NCI-H1694 (cell line): ENCODE measurements at regions not wholly inside any gene's neighbourhood (a gene's known extent, or its start where the extent isn't known, plus 50 kb on each side); places are given as distances from the start of the nearest gene placed in this dataset.

Source experiments
- DNase-seq: peaks from one replicate; lab custom pipeline; 2025; lab: John Stamatoyannopoulos, UW

GRCh38 chr11:70796648-70797227, 398.4 kb downstream of the CTTN start:
- DNase-seq = no peak

GRCh38 chr11:70798296-70798695, 400.0 kb downstream of the CTTN start:
- no peak for DNase-seq

- no peak for DNase-seq
Observed at GRCh38 chr11:70799386-70799785, 401.1 kb downstream of the CTTN start.

DNA sequence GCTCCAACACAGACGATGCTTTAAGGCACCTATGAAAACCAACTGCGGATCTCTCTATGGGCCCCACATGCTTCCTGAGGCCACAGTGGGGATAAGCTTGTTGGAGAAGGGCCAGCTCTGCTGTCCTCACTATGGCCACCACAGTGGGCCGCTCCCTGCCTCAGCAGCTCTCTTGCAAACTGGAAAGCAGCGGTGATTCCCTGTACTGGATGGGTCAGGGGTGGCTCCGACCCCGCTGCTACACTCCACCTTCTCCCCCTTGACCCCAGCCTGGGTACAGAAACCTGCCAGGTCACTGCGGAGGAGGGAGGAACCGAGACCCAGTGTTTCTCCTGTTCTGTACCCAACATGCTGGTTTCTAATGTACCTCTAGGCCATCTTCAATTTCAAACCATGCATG, 403.9 kb downstream of the CTTN start:
- DNase-seq = no peak

- DNase-seq = no peak
Observed at GRCh38 chr11:70804139-70804837, 406.0 kb downstream of the CTTN start.

- no peak for DNase-seq
Observed at GRCh38 chr11:70805243-70805642, 406.9 kb downstream of the CTTN start.

DNA sequence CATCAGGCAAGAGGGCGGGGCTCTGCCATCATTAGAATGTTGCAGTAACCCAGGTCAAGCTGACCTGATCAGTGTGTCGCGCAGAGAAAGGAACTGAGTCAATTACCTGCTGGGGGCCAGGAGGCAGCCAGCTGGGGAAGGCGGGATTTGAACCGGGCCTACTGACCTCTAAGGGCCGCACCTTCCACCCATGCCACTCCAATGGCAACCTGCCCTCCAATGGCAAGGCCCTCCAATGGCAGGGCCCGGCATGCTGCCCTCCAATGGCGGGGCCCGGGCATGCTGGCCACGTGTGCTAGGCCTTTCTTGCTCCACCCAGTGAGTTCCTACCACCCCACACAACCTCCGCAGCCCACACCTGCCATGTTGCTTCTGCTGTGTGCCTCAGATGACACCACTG, 407.6 kb downstream of the CTTN start:
- DNase-seq = no peak

DNA sequence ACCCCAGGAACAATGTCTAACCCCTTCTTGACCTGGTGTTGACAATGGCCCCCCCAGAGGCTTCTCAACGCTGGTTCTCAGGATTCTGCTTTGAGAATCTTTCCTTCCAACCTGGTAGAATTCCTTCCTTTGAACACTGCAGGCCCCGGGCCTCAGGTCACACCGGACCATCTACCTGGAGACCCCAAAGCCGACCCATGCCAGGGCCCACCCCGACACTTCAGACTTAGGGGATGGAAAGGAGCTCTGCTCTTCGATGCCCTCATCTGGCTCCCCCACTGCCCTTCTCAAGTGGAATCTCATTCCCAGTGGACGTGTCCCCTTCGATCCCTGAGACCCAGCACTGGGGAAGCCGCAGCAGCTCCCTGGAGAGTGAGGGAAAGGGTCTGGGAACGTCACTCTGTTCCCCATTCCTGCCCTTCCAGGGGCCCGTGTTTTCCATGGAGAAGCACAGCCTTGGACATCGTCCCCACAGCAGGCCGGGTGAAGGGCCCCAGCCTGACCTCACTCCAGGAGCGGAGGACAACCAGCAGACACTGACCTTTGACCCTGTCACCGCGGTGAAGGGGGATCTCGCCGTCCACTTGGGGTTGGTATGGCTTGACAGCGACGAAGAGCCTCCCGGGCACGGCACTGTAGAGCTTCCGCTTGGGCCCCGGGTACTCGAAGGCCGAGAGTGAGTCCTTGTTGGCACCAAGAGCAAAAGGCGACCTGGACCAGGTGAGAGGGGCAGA, 408.3 kb downstream of the CTTN start:
- DNase-seq = no peak

DNA sequence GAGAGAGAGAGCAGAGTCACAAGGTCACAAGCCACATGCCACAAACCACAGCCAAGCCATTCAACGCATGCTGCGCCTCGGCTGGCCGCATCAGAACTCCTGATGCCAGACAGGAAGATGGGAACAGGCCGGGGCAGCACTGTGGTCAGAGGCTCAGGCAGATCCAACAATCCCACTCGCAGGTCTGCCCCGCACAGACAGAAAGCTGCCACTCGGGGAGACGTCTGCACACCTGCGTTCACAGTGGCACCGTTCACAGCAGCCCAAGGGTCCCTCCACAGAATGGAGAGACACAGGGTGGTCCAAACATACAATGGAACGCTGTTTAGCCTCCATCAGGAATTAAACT, 408.8 kb downstream of the CTTN start:
- DNase-seq = no peak

GRCh38 chr11:70808686-70809375, 410.5 kb downstream of the CTTN start:
- DNase-seq = no peak

DNA sequence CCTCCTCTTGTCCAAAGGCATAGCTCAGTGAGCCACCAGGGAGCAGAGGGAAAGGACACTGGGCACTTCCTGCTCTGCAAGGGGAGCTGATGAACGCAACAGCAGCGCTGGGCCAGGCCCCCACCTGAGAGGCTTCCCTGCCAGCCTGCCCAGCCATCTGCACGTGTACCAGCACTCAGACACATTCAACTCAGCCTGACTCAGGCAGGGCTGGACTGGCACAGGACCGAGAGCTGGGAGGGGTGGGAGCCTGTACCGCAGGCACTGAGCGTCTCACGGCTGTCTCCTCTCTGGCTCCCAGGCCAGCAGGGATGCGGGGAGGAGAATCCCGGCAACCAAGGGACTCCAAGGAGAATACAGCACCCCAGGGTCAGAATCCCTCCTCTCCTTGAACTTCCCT, 411.8 kb downstream of the CTTN start:
- DNase-seq = no peak

DNA sequence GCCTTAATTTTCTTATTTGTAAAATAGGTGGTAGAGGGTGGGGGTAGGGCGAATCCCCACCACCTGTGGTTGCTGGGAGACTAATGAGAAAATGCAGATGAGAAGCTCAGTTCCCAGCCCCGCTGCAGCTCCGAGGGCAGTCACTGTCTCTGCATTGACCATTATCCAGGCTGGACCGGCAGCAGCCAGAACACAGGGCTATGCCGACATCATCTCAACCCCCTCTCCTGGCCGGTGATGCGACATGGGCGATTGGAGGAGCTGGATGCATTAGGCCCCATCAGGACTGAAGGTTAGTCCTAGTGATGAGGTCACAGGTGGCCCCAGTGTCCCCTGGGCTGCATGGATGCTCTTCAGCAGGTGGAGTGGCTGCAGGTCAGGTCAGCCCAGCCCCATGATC, 412.4 kb downstream of the CTTN start:
- DNase-seq = no peak

DNA sequence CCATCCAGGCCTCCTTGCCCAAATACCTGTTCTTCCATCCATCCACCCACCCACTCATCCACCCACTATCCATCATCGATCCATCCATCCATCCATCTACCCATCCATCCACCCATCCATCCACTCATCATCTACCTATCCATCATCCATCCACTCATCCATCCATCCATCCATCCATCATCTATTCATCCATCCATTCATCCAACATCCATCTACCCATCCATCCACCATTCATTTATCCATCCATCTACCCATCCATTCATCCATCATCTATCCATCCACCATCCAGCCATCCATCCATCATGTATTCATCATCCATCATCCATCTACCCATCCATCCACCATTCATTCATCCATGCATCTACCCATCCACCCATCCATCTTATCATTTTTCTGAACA, 413.2 kb downstream of the CTTN start:
- DNase-seq = no peak

DNA sequence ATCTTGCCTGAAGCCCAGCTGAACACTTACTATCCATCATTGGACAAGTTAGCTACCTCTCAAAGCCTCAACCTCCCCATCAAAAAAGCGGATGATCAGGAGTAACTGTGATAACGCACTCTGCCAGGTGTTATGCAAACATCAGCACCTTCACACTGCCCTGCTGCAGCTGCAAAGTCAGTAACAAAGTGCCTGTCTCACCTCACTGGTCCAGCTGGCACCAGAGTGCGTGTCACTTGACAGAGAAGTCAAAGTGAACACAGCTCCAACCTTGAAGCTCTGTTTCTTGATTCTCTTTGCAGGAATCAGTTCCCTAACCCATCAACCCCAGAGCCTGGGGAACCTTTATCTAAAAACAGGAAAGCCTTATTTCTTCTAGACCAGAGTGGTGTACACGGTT, 413.6 kb downstream of the CTTN start:
- DNase-seq = no peak

DNA sequence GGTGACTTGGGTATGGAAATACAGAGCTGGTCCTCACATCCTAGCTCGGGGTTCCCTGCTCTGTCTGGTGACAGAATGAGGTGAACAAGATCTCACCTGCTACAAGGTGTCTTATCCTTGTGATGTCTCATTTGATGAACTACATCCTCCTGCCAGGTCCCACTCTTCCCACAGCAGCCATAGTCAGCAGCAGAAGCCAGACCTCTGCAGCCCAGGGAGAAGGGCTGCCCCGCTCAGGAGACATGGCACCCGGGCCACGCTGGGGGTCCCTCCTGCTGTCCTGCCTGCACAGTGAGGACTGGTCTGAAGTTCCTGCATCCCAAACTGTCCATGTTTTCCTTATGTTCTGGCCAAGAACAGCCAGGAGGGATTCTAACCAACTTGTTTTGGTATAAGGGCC, 414.1 kb downstream of the CTTN start:
- no peak for DNase-seq

- no peak for DNase-seq
Observed at GRCh38 chr11:70813651-70814050, 415.3 kb downstream of the CTTN start.

GRCh38 chr11:70815485-70815832, 417.1 kb downstream of the CTTN start:
- no peak for DNase-seq

GRCh38 chr11:70816156-70816678, 417.9 kb downstream of the CTTN start:
- DNase-seq = no peak

GRCh38 chr11:70818351-70818750, 420.0 kb downstream of the CTTN start:
- DNase-seq = no peak

DNA sequence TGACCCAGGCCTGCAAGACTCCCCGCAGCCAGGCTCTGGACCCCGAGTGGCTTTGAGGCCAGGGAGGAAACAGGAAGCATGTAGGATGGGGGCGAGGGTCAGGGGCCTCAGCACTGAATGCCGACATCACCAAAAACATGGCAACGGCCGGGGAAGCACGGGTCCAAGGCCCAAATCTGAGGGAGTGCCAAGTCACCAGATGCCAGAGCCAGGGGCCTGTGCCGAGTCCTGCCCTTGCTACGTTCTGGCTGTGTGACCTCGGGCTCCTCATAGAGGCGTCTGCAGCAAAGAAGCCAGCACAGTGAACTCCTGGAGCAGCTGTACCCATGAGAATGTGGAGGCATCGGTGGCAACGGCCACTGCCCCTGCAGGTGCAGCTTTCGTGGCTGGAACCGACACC, 420.7 kb downstream of the CTTN start:
- no peak for DNase-seq

DNA sequence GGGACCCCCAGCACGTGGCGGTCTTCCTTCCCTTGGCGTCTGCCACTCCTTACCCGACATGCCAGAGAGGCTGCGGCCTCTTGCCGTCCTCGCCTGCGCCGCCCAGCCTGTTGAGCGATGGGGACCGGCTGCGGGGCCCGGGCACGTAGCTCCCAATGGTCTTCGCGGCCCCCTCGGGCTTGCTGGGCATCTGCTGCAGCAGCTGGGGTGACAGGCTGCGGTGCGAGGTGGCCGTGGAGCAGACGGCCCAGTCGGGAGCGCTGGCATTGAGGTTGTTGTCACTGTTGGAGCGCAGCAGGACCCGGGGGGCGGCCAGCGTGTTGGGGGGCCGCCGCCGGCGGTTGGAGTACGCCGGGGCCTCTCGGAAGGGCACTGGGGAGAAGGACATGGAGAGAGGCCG, 422.0 kb downstream of the CTTN start:
- DNase-seq = no peak

DNA sequence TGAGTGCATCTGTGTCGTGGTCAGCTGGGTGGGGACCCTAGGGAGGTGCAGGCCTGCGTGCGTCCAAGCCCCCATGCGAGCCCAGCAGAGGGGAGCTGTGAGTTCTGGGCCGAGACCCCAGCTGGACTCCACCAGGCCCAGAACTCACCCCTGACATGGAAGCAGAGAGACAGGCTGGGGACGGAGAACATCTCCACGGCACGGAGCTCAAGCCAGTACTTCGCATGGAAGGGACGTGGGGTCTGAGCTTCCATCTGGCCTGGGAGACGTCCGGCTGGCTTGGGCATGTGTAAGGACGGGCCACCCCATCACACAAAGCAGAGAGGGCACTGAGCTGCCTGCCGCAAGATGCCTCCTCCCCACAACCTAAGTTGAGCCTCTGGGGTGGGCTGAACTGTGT, 422.4 kb downstream of the CTTN start:
- DNase-seq = no peak

DNA sequence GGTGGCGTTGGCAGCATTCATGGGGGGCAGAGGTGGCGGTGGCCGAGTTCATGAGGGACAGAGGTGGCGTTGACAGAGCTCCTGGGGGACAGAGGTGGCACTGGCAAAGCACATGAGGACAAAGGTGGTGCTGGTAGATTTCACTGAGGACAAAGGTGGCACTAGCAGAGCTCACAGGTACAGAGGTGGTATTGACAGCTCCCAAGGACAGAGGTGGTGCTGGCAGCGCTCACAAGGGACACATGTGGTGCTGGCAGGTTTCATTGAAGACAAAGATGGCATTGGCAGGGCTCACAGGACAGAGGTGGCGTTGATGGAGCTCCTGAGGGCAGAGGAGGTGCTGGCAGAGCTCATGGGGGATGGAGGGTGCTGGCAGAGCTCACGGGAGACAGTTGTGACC, 425.4 kb downstream of the CTTN start:
- no peak for DNase-seq
